Calu3 (cell line): ENCODE measurements at regions not wholly inside any gene's neighbourhood (a gene's known extent, or its start where the extent isn't known, plus 50 kb on each side); places are given as distances from the start of the nearest gene placed in this dataset.
A peak's percentile ranks its signal among the peaks of the same experiment; 100 is the strongest.
"Not testable (repeated sequence)": the region's sequence is repeated elsewhere in the genome, so short reads cannot be mapped to it uniquely, and the experiment has no call there.

Experiments used
- BruUV-seq: library from RNA; stranded (reverse); fragments of 400-500 nt; replicated peaks from 2 replicates; lab custom pipeline; 2021; lab: Mats Ljungman, UMichigan
- CTCF ChIA-PET: fragments of 300-600 bp; sonication (Branson Sonifier 250); formaldehyde crosslinking; loops from one replicate; lab custom pipeline; 2022; ENCODE audit warnings: antibody characterized with exemption; lab: Charles Lee
- DNase-seq: peaks from one replicate; pipeline ENCODE4 v3.0.0; 2022
- H3K27ac Mint-ChIP-seq: one replicate; pipeline ENCODE4 v1.8.0; 2022; ENCODE audit warnings: mixed read lengths; ENCODE audit not compliant: unreplicated experiment
- H3K27me3 Mint-ChIP-seq: one replicate; pipeline ENCODE4 v1.8.0; 2022; ENCODE audit warnings: mixed read lengths; ENCODE audit not compliant: unreplicated experiment
- H3K36me3 Mint-ChIP-seq: one replicate; pipeline ENCODE4 v1.8.0; 2022; ENCODE audit warnings: mild to moderate bottlenecking, moderate library complexity, mixed read lengths; ENCODE audit not compliant: insufficient read depth, unreplicated experiment
- H3K4me1 Mint-ChIP-seq: one replicate; pipeline ENCODE4 v1.8.0; 2022; ENCODE audit warnings: mild to moderate bottlenecking, low read depth, mixed read lengths; ENCODE audit not compliant: unreplicated experiment
- H3K4me3 Mint-ChIP-seq: one replicate; pipeline ENCODE4 v1.8.0; 2022; ENCODE audit warnings: mild to moderate bottlenecking, low read depth, moderate library complexity, mixed read lengths; ENCODE audit not compliant: unreplicated experiment
- H3K9me3 Mint-ChIP-seq: one replicate; pipeline ENCODE4 v1.8.0; 2022; ENCODE audit warnings: low read depth, mixed read lengths; ENCODE audit not compliant: unreplicated experiment
- intact Hi-C: fragments of 100-400 bp; cut with micrococcal nuclease; formaldehyde crosslinking; loops from one replicate; pipeline ENCODE4 v1.10.0; 2022; ENCODE audit not compliant: unreplicated experiment
- TF ChIP-seq, protein P1 (sequence below): fragments of 200-600 bp; IDR thresholded peaks from one replicate; pipeline ENCODE4 v1.8.0; 2022; ENCODE audit warnings: antibody characterized with exemption; ENCODE audit not compliant: unreplicated experiment

- TF ChIP-seq, protein P1, sequence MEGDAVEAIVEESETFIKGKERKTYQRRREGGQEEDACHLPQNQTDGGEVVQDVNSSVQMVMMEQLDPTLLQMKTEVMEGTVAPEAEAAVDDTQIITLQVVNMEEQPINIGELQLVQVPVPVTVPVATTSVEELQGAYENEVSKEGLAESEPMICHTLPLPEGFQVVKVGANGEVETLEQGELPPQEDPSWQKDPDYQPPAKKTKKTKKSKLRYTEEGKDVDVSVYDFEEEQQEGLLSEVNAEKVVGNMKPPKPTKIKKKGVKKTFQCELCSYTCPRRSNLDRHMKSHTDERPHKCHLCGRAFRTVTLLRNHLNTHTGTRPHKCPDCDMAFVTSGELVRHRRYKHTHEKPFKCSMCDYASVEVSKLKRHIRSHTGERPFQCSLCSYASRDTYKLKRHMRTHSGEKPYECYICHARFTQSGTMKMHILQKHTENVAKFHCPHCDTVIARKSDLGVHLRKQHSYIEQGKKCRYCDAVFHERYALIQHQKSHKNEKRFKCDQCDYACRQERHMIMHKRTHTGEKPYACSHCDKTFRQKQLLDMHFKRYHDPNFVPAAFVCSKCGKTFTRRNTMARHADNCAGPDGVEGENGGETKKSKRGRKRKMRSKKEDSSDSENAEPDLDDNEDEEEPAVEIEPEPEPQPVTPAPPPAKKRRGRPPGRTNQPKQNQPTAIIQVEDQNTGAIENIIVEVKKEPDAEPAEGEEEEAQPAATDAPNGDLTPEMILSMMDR: no peak
- DNase-seq: no peak
- H3K4me3 Mint-ChIP-seq: no peak overlapping the region
- intact Hi-C loops: no loop called here
- CTCF ChIA-PET: no interaction called here
- H3K36me3 Mint-ChIP-seq: peaks cover 5% of the 10 kb centered on the region
- H3K9me3 Mint-ChIP-seq: peaks cover 3% of the 10 kb centered on the region
- no peaks in the 10 kb centered on the region for H3K27me3 Mint-ChIP-seq
- no TSS peak for BruUV-seq
- no peak overlapping the region for H3K27ac Mint-ChIP-seq
- H3K4me1 Mint-ChIP-seq: peaks cover 11% of the 10 kb centered on the region
These were observed 248.1 kb downstream of the ASXL3 start for GRCh38 chr18:33826151-33826550.

- TF ChIP-seq, protein P1: no peak
- Mint-ChIP-seq H3K4me1 (peaks cover 14% of the 10 kb centered on the region), H3K9me3 (peaks cover 3% of the 10 kb centered on the region), H3K36me3 (peaks cover 9% of the 10 kb centered on the region), H3K27me3 (no peaks in the 10 kb centered on the region), H3K4me3 (peak overlapping the region; percentile 34), H3K27ac (peak overlapping the region; percentile 88)
- intact Hi-C loops: no loop called here
- no TSS peak for BruUV-seq
- DNase-seq: no peak
- CTCF ChIA-PET: interaction anchor here (0.6 to 1.3 kb wide), 4 partner anchors 18 to 1015 kb away, joined by 3 to 5 read pairs (median 4); no protein-coding TSS in a partner anchor
These were observed 243.5 kb downstream of the ASXL3 start for GRCh38 chr18:33821503-33821902.

DNA sequence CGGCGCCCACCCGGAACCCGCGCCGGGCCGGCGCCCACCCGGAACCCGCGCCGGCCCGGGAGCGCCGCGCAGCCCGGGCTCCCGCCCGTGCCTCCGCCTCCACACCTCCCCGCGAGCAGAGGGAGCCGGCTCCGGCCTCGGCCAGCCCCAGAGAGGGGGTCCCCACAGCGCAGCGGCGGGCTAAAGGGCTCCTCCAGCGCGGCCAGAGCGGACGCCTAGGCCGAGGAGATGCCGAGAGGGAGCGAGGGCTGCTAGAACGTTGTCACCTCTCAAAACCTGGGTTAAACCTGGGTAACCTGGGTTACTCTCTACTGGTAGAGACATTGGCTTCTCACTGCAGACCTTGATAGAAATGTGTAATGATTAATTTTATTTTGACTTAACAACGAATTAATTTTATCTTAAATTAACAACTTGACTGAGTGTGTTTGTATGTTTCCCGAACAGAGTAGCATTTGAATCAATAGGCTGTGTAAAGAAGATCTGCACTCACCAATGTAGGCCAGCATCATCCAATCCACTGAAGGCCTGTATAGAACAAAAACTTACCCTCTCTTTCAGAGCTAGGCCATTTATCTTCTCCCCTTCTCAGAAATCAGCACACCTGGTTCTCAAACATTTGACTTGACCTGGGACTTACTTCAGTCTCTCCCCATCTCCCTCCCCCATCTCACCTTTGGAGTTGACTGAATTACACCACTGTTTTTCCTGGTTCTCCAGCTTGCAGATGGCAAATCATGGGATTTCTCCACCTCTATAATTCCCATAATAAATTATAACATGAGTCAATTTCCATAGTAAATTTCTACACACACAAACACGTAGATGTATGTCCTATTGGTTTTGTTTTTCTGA is 242.7 kb downstream of the ASXL3 start:
- no peak for DNase-seq
- Mint-ChIP-seq H3K9me3 (peaks cover 3% of the 10 kb centered on the region), H3K27ac (peak overlapping the region; percentile 88), H3K4me3 (peak overlapping the region; percentile 34), H3K27me3 (no peaks in the 10 kb centered on the region), H3K4me1 (peaks cover 14% of the 10 kb centered on the region), H3K36me3 (peaks cover 9% of the 10 kb centered on the region)
- TF ChIP-seq, protein P1: no peak
- BruUV-seq: no TSS peak
- CTCF ChIA-PET: interaction anchor here (1.3 kb wide), 1 partner anchor 17 kb away, joined by 3 read pairs; no protein-coding TSS in a partner anchor
- intact Hi-C loops: no loop called here

- H3K9me3 Mint-ChIP-seq, DNase-seq, BruUV-seq, H3K4me3 Mint-ChIP-seq, intact Hi-C loops, H3K27ac Mint-ChIP-seq, H3K36me3 Mint-ChIP-seq, H3K27me3 Mint-ChIP-seq: not testable (repeated sequence)
- CTCF ChIA-PET: interaction anchor here (0.6 kb wide), 1 partner anchor 220 kb away, joined by 3 read pairs; no protein-coding TSS in a partner anchor
- peaks cover 14% of the 10 kb centered on the region for H3K4me1 Mint-ChIP-seq
These were observed 241.8 kb downstream of the ASXL3 start for GRCh38 chr18:33819692-33820343.
